GM12874 (cell line): ENCODE measurements at regions not wholly inside any gene's neighbourhood (a gene's known extent, or its start where the extent isn't known, plus 50 kb on each side); places are given as distances from the start of the nearest gene placed in this dataset.

Experiments used
- TF ChIP-seq, protein P1 (sequence below): IDR thresholded peaks from 2 replicates; pipeline ENCODE4 v1.5.1; 2011; ENCODE audit warnings: low read depth, mild to moderate bottlenecking, control low read depth, low read length, moderate library complexity; ENCODE audit not compliant: insufficient read depth

- TF ChIP-seq, protein P1, sequence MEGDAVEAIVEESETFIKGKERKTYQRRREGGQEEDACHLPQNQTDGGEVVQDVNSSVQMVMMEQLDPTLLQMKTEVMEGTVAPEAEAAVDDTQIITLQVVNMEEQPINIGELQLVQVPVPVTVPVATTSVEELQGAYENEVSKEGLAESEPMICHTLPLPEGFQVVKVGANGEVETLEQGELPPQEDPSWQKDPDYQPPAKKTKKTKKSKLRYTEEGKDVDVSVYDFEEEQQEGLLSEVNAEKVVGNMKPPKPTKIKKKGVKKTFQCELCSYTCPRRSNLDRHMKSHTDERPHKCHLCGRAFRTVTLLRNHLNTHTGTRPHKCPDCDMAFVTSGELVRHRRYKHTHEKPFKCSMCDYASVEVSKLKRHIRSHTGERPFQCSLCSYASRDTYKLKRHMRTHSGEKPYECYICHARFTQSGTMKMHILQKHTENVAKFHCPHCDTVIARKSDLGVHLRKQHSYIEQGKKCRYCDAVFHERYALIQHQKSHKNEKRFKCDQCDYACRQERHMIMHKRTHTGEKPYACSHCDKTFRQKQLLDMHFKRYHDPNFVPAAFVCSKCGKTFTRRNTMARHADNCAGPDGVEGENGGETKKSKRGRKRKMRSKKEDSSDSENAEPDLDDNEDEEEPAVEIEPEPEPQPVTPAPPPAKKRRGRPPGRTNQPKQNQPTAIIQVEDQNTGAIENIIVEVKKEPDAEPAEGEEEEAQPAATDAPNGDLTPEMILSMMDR, result no peak
Observed at GRCh38 chr21:34284666-34285065, 79.1 kb upstream of the KCNE2 start.

GRCh38 chr21:34289856-34290255 is 74.0 kb upstream of the KCNE2 start:
- TF ChIP-seq, protein P1, result no peak

GRCh38 chr21:34296878-34297277 is 66.9 kb upstream of the KCNE2 start:
- TF ChIP-seq, protein P1, result no peak

- TF ChIP-seq, protein P1, result no peak
Observed at GRCh38 chr21:34298534-34299167, 65.2 kb upstream of the KCNE2 start.

DNA sequence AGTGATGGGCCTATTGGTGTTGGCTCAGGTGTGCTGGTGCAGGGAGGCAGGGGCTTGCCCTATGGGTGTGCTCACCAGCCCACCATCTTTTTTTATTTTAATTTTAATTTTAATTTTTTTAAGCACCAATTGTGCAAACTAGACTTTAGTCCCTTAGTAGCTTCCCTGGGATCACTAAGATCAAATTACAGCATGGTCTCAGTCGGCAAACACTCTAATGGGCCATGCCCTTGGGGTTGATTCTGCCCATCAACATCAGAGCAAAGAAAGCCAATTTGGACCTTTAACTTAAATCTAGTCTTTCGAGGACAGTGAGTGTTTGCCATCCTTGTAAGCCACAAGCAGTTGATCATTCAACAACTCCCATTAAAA is 64.7 kb upstream of the KCNE2 start:
- TF ChIP-seq, protein P1, result no peak

DNA sequence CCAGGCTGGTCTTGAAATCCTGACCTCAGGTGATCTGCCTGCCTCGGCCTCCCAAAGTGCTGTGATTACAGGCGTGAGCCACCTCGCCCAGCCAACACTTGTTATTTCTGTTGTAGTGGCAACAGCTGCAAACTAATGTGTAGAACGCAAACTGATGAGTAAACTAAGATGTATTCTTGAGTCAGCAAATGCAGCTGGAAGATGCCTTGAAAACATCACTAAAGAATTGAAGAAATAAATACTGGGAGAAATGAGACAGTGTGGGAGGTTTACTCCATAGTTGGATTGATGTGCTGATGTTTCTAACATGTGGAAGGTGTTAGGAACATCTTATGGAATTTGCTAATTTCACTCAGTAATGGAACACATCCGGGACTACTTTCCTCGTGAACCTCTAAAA is 61.3 kb upstream of the KCNE2 start:
- TF ChIP-seq, protein P1, result no peak

DNA sequence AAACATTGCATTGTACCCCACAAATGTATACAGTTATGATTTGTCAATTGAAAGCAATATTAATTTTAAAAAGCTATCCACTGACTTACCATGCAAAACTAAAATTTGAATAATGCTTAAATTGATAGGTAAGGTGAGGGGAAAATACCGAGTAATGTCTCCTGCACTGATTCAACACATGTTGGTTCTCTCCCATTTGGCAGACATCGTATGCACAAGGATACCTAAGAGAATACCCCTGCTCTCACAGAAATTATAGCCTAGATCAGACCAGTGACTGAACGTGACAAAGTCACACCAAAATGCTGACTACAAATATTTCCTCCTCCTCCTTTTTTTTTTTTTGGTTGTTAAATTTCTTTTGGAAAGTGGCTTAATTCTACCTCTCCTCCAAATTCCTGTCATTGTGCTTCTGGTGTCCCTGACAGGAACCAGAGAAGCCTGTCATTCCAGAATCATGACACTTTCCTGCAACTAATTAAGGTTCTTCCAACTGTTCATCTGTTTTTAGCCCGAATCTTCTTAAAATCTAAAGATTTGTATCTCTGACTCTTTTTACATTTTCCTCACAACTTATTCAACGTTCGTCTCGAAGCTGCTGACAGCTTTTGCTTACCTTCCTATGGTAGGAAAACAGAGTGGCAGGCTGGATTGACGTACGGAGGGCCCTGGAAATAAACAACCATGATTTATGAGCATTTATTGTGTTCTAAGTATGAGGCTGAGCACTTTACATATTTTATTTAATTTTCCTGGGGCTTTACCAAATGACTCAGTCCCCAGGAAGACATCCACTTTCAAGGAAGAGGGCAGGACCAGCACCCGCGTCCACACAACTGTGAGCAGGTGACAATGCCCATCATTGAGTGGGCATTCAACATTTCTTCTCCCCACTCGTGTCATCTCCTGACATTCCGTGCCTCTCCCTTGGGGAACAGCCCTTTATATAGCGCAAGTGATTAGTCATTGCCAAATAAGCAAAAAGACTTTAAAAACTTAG is 57.9 kb upstream of the KCNE2 start:
- TF ChIP-seq, protein P1, result no peak
